SKM-1 (cell line): ENCODE measurements at regions not wholly inside any gene's neighbourhood (a gene's known extent, or its start where the extent isn't known, plus 50 kb on each side); places are given as distances from the start of the nearest gene placed in this dataset.

Experiments used
- DNase-seq: peaks from one replicate; lab custom pipeline; 2025; ENCODE audit not compliant: unreplicated experiment; lab: John Stamatoyannopoulos, UW

DNA sequence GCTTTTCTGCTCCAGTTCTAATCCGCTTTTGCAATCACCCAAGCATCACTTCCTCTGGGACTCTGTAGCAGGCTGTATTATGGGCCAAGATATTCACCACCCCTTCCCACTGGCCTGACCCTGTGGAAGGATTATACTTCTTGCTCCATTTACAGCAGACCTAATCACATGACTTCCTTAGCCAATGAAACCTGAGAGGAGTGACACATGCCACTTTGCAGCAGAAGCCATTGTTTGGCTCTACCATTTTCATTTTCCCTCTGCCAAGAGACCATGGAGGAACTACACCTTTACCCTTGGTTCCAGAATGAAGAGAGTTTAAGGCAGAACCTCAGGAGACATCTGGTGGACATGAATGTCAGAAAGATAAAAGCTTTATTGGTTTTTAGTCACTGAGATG, 134.9 kb upstream of the HSD17B12 start:
- DNase-seq = no peak

DNA sequence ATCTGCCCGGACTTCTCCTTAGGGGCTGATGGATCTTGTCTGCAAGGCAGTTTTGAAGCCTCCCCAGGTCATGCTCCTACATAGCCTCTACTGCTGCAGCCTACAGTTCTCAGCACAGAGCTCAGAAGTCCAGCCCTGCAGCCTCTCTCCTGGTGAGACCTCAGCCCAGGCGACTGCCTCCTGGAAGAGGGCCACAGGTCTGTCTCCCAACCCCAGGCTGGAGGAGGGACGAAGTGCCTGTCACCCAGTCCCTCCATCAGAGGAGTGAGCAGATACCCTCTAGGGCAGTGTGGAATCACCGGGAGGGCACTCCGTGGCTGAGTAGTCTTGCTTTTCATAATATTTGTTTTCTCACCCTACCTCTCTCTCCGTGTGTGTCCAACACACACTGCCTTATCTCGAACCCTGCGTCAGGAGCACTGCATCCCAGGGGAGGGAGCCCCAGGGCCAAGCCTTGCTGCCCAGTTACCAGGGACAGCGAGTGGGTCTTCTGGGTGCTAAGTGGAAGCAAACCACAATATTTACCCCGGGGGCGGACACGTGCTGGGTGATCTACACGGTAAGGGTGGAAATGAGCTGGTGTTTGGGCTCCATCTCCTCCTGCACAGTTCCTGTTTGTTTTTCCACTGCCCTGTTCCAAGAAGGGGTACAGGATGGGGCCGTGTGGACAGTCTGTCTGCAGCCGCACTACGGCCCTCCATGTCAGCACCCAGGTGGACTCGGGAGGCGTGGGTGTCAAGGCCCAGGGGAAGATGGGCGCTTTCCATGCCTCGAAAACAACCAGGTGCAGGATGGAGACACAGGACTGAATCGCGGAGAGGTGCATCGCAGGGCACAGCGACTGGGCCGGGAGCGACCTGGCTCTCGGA, 133.7 kb upstream of the HSD17B12 start:
- no peak for DNase-seq

DNA sequence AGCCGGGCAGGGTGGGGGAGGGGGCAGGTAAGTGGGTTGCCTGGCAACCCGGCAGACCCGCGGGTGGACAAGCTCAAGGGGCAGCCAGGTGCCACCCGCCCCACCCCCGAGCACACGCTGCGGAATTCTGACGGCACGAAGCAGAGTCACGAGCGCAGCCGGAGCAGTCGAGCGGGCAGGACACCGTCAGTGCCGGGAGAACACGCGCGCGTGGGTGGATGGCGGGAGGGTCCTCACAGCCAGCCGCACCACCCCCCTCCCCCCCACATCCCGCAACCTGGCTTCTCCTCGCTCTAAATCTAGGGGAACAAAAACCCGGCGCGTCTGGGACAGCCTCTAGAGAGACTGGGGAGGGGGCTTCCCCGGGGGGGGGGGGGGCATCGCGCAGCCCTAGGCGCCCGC, 133.1 kb upstream of the HSD17B12 start:
- DNase-seq = no peak

GRCh38 chr11:43547889-43548381, 132.6 kb upstream of the HSD17B12 start:
- DNase-seq = no peak

GRCh38 chr11:43548916-43549315, 131.6 kb upstream of the HSD17B12 start:
- DNase-seq = no peak

DNA sequence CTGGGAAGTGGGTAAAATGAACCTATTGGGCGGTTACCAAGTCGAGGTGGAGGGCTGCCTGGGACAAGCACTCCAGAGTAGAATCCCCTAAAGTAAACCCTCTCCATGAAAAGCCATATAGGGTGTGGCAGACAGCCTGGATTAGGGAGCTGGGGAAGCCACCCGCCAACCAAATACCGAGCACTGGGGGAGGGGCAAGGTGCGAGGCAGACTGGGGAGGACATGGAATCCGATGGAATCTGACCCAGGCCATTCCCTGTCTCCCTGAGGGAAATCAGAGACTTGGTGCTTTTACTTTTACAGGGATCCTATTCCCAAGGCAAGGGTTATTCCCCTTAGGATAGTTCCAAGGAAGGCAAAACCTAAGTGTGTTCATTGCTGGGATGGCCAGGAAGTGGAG, 130.9 kb upstream of the HSD17B12 start:
- no peak for DNase-seq

DNA sequence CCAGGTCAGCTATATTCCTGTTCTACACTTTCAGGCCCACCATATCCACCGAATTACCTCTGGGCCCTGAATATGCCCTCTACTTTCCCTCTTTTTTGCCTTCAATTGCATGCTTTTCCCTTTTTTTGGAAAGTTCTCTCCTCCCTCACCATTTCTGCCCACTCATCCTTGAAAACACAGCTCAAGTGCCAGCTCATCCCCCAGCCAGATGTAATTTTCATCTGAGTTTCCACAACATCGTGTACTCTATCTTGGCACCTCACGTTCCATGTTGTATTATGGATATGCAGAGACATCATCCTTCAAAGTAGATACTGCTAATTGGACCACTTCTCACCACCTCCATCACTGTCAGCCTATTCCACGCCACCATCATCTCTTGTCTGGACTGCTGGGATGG, 129.8 kb upstream of the HSD17B12 start:
- no peak for DNase-seq

DNA sequence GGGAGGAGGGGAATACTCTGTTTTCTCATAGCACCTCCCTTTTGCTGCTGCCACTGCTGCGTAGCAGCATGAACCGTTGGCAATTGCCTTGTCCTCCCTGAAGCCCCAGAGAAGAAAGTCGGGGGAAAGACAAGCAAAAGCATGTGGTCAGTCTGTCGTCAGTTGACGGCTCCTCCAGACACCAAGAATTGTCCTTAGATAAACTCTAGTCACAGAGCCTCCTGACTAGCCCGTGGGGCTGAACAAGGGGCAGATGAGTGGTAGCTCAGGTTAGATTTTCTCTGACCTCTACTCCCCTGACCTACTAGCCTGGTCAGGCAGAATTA, 126.4 kb upstream of the HSD17B12 start:
- DNase-seq = no peak

GRCh38 chr11:43555186-43555585, 125.4 kb upstream of the HSD17B12 start:
- no peak for DNase-seq

- no peak for DNase-seq
Observed at GRCh38 chr11:43555816-43556611, 124.5 kb upstream of the HSD17B12 start.

DNA sequence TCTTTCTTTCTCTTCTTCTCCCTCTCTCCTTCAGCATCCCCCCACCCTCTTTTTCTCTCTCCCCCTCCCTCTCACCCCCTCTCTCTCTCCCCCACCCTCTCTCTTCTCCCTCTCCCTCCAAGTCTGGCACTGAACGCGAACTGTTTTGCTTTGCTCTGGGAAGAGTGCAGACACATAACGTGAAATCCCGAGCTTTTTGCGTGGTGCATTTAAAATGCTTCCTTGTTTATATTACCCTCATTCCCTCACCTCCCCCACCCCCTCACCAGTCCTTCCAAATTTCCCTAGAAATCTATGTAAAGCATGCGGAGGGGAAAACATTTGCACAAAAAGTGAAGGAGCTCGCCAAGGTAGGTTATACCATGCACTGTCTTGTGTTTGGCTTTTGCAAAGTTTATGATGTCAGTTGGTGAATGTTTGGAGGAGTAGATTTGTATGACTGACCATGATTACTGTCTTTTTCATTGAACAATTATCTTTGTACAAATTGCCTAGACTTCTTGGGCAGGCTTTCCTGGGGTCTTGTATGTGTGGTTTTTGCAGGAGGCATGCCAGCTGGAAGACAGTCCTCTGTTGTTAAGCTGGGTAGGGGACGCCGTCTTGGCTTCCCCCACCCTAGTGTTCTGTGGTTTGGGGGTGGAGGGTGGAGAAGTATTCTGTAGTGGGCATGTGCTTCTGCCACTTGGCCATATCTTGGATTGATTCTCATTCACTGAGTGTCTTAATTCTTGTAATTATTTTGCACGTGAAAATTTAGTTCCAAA, 123.7 kb upstream of the HSD17B12 start:
- DNase-seq = no peak

DNA sequence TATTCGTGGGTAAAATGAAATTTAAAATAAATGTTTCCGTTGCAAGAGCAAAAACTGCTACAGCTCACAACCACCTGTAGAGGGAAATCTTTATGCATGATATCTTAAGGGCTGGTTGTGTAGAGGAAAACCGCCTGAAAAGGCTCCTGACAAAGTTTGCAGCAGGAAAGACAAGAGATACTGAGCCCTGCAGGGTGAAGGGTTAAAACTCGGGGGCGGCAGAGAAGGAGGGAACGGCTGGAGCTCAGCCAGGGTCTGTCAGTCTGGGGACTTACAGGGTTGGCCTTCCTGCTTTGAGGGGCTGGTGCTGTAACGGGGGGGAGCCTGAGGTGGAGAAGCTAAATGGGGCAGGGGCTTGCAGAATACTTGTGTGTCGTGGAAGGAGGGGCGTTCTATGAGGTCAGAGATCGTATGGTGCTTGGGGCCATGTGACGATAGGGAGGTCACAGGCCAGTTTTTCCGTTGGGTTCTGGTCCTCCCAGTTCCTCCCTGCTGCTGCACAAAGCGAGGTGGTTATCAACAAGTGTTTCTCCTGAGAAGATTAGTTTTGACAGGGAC, 122.9 kb upstream of the HSD17B12 start:
- no peak for DNase-seq

- DNase-seq = no peak
Observed at GRCh38 chr11:43558146-43558545, 122.4 kb upstream of the HSD17B12 start.

- no peak for DNase-seq
Observed at GRCh38 chr11:43558556-43559127, 121.9 kb upstream of the HSD17B12 start.

- DNase-seq = no peak
Observed at GRCh38 chr11:43561832-43562231, 118.7 kb upstream of the HSD17B12 start.

DNA sequence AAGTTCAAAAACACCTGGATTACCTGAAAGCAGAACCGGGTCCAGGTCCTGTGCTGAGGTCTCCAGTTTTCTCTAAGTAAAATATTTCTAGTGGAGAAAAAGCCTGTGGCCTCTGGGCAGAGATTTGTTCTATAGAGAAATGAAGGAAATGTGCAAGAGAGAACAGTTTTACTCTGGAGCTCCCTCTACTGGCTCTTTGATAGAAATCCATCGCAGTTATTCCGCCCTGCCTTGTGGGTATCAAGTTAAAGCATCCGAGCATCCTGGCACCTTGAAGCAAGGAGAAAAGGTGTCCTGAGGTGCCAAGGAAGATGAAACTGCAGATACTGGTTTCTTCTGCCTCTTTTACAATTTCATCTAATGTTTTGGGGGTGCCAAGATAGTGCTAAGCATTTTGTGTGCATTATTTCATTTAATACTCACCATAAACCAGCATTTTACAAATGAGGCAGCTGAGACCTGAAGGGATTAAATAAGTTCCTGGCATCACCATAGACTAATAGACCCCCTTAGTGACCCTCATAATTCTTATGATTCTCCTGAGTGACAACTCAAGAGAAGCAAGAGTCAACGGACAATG, 113.1 kb upstream of the HSD17B12 start:
- DNase-seq = peak; percentile 43

DNA sequence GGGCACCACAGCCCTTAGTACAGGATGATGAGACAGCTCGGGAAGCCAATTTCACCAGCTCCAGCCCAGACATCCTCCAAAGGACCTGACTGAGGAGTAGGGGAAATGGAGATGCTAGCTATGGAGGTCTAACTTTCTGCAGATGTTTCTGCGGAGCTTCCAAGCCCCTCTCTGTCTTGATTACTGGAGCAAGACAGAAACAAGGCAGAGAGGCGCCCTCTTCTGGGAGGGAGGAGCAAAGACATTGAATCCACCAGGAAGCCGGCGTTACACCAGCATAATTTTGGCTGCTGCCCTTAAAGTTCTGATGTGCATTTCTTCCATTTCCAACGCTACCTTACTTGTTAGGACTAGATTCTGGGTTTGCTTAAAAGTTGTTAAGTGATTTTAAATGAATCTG, 107.3 kb upstream of the HSD17B12 start:
- no peak for DNase-seq

DNA sequence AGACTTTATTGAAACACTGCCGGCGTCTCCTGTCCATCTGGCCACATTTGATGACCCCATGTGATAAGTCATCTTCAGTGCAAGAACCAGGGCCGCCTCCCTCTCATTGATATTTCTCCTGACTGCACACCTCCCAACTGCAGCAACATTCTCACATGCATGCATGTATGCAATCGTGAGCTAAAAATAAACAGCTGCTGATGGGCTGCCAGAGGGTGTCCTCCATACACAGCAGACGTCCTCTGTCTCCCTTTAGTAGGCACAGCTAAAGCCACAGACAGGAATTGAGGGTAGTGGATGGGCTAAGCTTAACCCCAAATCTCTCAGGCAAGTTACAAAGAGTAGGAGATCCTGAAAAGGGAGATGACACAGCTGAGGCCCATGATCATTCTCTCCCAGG, 106.7 kb upstream of the HSD17B12 start:
- DNase-seq = no peak

GRCh38 chr11:43574411-43574810, 106.1 kb upstream of the HSD17B12 start:
- no peak for DNase-seq
